ENCODE measurements at regions not wholly inside any gene's neighbourhood (a gene's known extent, or its start where the extent isn't known, plus 50 kb on each side); places are given as distances from the start of the nearest gene placed in this dataset.

GRCh38 chrX:34716302-34716701 lies 59.2 kb upstream of the TMEM47 start:
- peak in 1 of 2 experiments; percentile 2 for DNase-seq (ENCODE audit: low read depth in 1 of 2, low spot score in 1 of 2)
- POLR2A ChIA-PET: no interaction called here

GRCh38 chrX:34734383-34734782 lies 77.3 kb upstream of the TMEM47 start:
- ATAC-seq: no peak
- H3K9me3 ChIP-seq: no peaks in the 10 kb centered on the region
- no peak for FAIRE-seq
- POLR2A ChIA-PET: no interaction called here
- no peak for TF ChIP-seq ATOH8 (CRISPR knock-in tag; IDR thresholded peaks at IDR 0.05; ENCODE audit: low read depth)
- TF ChIP-seq HOXB5 (CRISPR knock-in tag; IDR thresholded peaks at IDR 0.05): no peak
- TF ChIP-seq FOXS1 (CRISPR knock-in tag; IDR thresholded peaks at IDR 0.05): no peak
- TF ChIP-seq FOSB (CRISPR knock-in tag; IDR thresholded peaks at IDR 0.05): no peak
- no peak for TF ChIP-seq TFCP2L1 (CRISPR knock-in tag; IDR thresholded peaks at IDR 0.05)
- no peak for TF ChIP-seq ZFP36 (IDR thresholded peaks at IDR 0.05; ENCODE audit: borderline replicate concordance, partially characterized antibody)
- no peak for TF ChIP-seq EHF (CRISPR knock-in tag; IDR thresholded peaks at IDR 0.05)
- TF ChIP-seq HDAC2 (IDR thresholded peaks at IDR 0.05): no peak
- TF ChIP-seq USF2 (IDR thresholded peaks at IDR 0.05): no peak
- TF ChIP-seq NFE2L2 (conservative IDR thresholded peaks at IDR 0.05; ENCODE audit: low read length): no peak
- no peak for TF ChIP-seq CBX2 (IDR thresholded peaks at IDR 0.05; ENCODE audit: borderline replicate concordance, low read depth)
- no peak for TF ChIP-seq RCOR1 (IDR thresholded peaks at IDR 0.05; ENCODE audit: low read depth, low read length)
- TF ChIP-seq ZSCAN20 (CRISPR knock-in tag; IDR thresholded peaks at IDR 0.05): no peak
- no peak for TF ChIP-seq PBX3 (IDR thresholded peaks at IDR 0.05)
- DNase-seq (ENCODE audit: low read depth in 1 of 2, low spot score in 1 of 2): no peak
- no peak overlapping the region for H3K27ac ChIP-seq
- CTCF ChIA-PET: no interaction called here
- 42% methylated on average over 1 of the region's 1 CpG for WGBS (ENCODE audit: missing lambda C conversion rate)
- H3K4me1 ChIP-seq: no peaks in the 10 kb centered on the region
- no peak overlapping the region for H3K4me3 ChIP-seq
- H3K4me2 ChIP-seq: no peak overlapping the region

More at GRCh38 chrX:34716302-34716701, 59.2 kb upstream of the TMEM47 start:
- no peak for ATAC-seq
- CTCF ChIA-PET: no interaction called here
- H3K4me2 ChIP-seq: no peak overlapping the region
- H3K4me3 ChIP-seq: no peak overlapping the region
- no peak for FAIRE-seq
- WGBS (ENCODE audit: missing lambda C conversion rate): 31% methylated on average over 3 of the region's 3 CpGs
- H3K9me3 ChIP-seq: no peaks in the 10 kb centered on the region
- no peak overlapping the region for H3K27ac ChIP-seq
- no peaks in the 10 kb centered on the region for H3K4me1 ChIP-seq
- no peak for TF ChIP-seq RAD21 (conservative IDR thresholded peaks at IDR 0.05 in 1 of 2, IDR thresholded peaks at IDR 0.05 in 1 of 2)
- TF ChIP-seq ZSCAN20 (CRISPR knock-in tag; IDR thresholded peaks at IDR 0.05): no peak
- no peak for TF ChIP-seq POLR2A (IDR thresholded peaks at IDR 0.05; ENCODE audit: low read length)
- TF ChIP-seq RCOR1 (IDR thresholded peaks at IDR 0.05; ENCODE audit: low read depth, low read length): no peak
- no peak for TF ChIP-seq USF2 (IDR thresholded peaks at IDR 0.05)
- no peak for TF ChIP-seq FOSB (CRISPR knock-in tag; IDR thresholded peaks at IDR 0.05)
- TF ChIP-seq JUN (IDR thresholded peaks at IDR 0.05): no peak
- no peak for TF ChIP-seq RARB (CRISPR knock-in tag; IDR thresholded peaks at IDR 0.05)
- no peak for TF ChIP-seq HES2 (IDR thresholded peaks at IDR 0.05)
- no peak for TF ChIP-seq KDM5A (IDR thresholded peaks at IDR 0.05)
- TF ChIP-seq SREBF2 (IDR thresholded peaks at IDR 0.05): no peak
- no peak for TF ChIP-seq MAFK (IDR thresholded peaks at IDR 0.05; ENCODE audit: partially characterized antibody)
- no peak for TF ChIP-seq RNF2 (IDR thresholded peaks at IDR 0.05; ENCODE audit: borderline replicate concordance, low read depth)
- TF ChIP-seq TP53 (CRISPR knock-in tag; IDR thresholded peaks at IDR 0.05): no peak
- TF ChIP-seq EHF (CRISPR knock-in tag; IDR thresholded peaks at IDR 0.05): no peak
